ENCODE measurements at regions not wholly inside any gene's neighbourhood (a gene's known extent, or its start where the extent isn't known, plus 50 kb on each side); places are given as distances from the start of the nearest gene placed in this dataset.

- DNase-seq (ENCODE audit: extremely low read depth in 1 of 4, low spot score in 3 of 4) (no peak), ATAC-seq (no peak), FAIRE-seq (no peak)
- Histone ChIP-seq H3K27me3 (ENCODE audit: control insufficient read depth in 2 of 2, insufficient read depth in 2 of 2, low read length in 2 of 2) (no peaks in the 10 kb centered on the region), H3K79me2 (ENCODE audit: control insufficient read depth, insufficient read depth, low read length) (no peaks in the 10 kb centered on the region), H3K9me1 (ENCODE audit: control insufficient read depth, insufficient read depth, low read length) (no peaks in the 10 kb centered on the region), H3K4me2 (ENCODE audit: insufficient read depth, low read length) (no peak overlapping the region), H4K20me1 (replicated peaks; ENCODE audit: control insufficient read depth, insufficient read depth, low read length) (no peaks in the 10 kb centered on the region), H3K9ac (ENCODE audit: insufficient read depth in 1 of 2, low read depth in 2 of 2, low read length in 2 of 2) (no peak overlapping the region), H2AFZ (ENCODE audit: low read depth, low read length) (no peak overlapping the region), H3K27ac (ENCODE audit: extremely low read depth, low read depth, low read length) (no peak overlapping the region), H3K9me3 (replicated peaks; ENCODE audit: control insufficient read depth, insufficient read depth, low read depth, low read length) (no peaks in the 10 kb centered on the region), H3K4me3 (no peak overlapping the region), H3K36me3 (ENCODE audit: control insufficient read depth, insufficient read depth, low read length) (no peaks in the 10 kb centered on the region), H3K4me1 (replicated peaks in 1 of 2; ENCODE audit: control insufficient read depth in 2 of 2, insufficient read depth in 2 of 2, low read length in 2 of 2) (no peaks in the 10 kb centered on the region)
- 0% methylated on average over 1 of the region's 1 CpG for WGBS (ENCODE audit: insufficient coverage, low coverage, missing lambda C conversion rate)
- intact Hi-C loops (cut with micrococcal nuclease) = no loop called here
- ChIA-PET POLR2A (no interaction called here), CTCF (ENCODE audit: low intra/inter-chr PET ratio) (no interaction called here)
- in situ Hi-C loops (cut with MboI) = no loop called here
- no TSS peak for BruUV-seq (replicated peaks)
- TF ChIP-seq TBP (optimal IDR thresholded peaks at IDR 0.05; ENCODE audit: low read depth, low read length) (no peak), ZNF407 (IDR thresholded peaks at IDR 0.05; ENCODE audit: low read depth) (no peak), SIN3A (IDR thresholded peaks at IDR 0.05; ENCODE audit: borderline replicate concordance in 2 of 2, control insufficient read depth in 1 of 2, low read depth in 2 of 2, low read length in 2 of 2) (no peak), SRF (CRISPR knock-in tag; IDR thresholded peaks at IDR 0.05) (no peak), ZBTB7A (IDR thresholded peaks at IDR 0.05; ENCODE audit: borderline replicate concordance, control insufficient read depth, low read depth, low read length) (no peak), ZNF449 (CRISPR knock-in tag; IDR thresholded peaks at IDR 0.05) (no peak), RBM17 (IDR thresholded peaks at IDR 0.05; ENCODE audit: borderline replicate concordance, low read depth, low read length) (no peak), CEBPZ (IDR thresholded peaks at IDR 0.05; ENCODE audit: borderline replicate concordance, low read depth, low read length) (no peak), SRSF1 (IDR thresholded peaks at IDR 0.05; ENCODE audit: low read depth, low read length) (no peak)
These were observed 545.0 kb downstream of the OTOL1 start for GRCh38 chr3:162041622-162042021.
